Neural progenitor cell (in vitro differentiated cells): ENCODE measurements at regions not wholly inside any gene's neighbourhood (a gene's known extent, or its start where the extent isn't known, plus 50 kb on each side); places are given as distances from the start of the nearest gene placed in this dataset.

Source experiments
- EZH2 ChIP-seq: fragments of 200-600 bp; sonication (generic); IDR thresholded peaks from 2 replicates; pipeline ENCODE4 v1.6.1; 2017; ENCODE audit warnings: antibody characterized with exemption, mild to moderate bottlenecking, moderate library complexity
- EZH2phosphoT487 ChIP-seq: fragments of 200-600 bp; sonication (generic); IDR thresholded peaks from 2 replicates; pipeline ENCODE4 v1.6.1; 2017; ENCODE audit warnings: antibody characterized with exemption
- TF ChIP-seq, protein P1 (sequence below): fragments of 200-600 bp; sonication (generic); IDR thresholded peaks from 2 replicates; pipeline ENCODE4 v1.5.1; 2017; ENCODE audit warnings: antibody characterized with exemption, mild to moderate bottlenecking

DNA sequence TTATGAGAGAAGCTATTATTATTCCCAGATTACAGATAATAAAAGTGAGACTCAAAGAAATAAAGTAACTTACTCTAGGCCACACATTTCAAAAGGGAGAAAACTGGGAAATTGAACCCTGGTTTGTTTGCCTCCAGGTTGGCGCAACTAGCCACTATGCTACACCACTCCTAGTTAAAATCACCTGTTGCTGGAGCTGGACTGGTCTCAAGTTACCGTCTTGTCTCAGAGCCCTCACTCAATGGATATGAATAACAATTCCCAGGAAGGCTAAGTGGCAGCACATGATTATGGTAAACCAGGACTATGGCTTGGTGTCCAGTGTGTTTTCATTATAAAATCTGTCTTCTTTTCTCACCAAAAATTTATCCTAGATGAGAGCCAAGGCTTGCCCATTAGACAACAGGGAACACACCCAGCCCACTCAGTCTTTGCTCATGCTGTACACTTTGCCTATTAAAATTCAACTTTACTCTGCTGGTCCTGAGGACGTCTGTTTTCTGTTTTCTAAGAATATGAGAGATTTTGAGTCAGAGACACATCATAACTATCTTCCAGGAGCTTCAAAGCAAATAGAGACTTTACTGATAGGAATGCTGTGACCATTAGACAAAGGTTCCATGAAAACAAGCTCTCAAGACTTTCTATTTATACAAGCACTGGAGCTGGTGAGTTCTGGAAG is 58.1 kb downstream of the ADRB2 start:
- TF ChIP-seq, protein P1, sequence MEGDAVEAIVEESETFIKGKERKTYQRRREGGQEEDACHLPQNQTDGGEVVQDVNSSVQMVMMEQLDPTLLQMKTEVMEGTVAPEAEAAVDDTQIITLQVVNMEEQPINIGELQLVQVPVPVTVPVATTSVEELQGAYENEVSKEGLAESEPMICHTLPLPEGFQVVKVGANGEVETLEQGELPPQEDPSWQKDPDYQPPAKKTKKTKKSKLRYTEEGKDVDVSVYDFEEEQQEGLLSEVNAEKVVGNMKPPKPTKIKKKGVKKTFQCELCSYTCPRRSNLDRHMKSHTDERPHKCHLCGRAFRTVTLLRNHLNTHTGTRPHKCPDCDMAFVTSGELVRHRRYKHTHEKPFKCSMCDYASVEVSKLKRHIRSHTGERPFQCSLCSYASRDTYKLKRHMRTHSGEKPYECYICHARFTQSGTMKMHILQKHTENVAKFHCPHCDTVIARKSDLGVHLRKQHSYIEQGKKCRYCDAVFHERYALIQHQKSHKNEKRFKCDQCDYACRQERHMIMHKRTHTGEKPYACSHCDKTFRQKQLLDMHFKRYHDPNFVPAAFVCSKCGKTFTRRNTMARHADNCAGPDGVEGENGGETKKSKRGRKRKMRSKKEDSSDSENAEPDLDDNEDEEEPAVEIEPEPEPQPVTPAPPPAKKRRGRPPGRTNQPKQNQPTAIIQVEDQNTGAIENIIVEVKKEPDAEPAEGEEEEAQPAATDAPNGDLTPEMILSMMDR = no peak
- TF ChIP-seq EZH2 (no peak), EZH2phosphoT487 (no peak)
